ENCODE measurements at regions not wholly inside any gene's neighbourhood (a gene's known extent, or its start where the extent isn't known, plus 50 kb on each side); places are given as distances from the start of the nearest gene placed in this dataset.

- no peak for DNase-seq (ENCODE audit: low spot score)
These were observed 183.4 kb downstream of the ANKRD50 start for GRCh38 chr4:124529131-124529530.

GRCh38 chr4:124530464-124531077, 182.0 kb downstream of the ANKRD50 start:
- peak; percentile 9 for DNase-seq (ENCODE audit: low spot score)

GRCh38 chr4:124534131-124534530, 178.4 kb downstream of the ANKRD50 start:
- no peak for DNase-seq (ENCODE audit: low spot score)

- no peak for DNase-seq (ENCODE audit: low spot score)
These were observed 177.5 kb downstream of the ANKRD50 start for GRCh38 chr4:124535003-124535402.

- no peak for DNase-seq (ENCODE audit: low spot score)
These were observed 175.6 kb downstream of the ANKRD50 start for GRCh38 chr4:124536946-124537345.

GRCh38 chr4:124537971-124538370, 174.6 kb downstream of the ANKRD50 start:
- no peak for DNase-seq (ENCODE audit: low spot score)

GRCh38 chr4:124540014-124540413, 172.5 kb downstream of the ANKRD50 start:
- no peak for DNase-seq (ENCODE audit: low spot score)

- no peak for DNase-seq (ENCODE audit: low spot score)
These were observed 170.7 kb downstream of the ANKRD50 start for GRCh38 chr4:124541652-124542420.

- DNase-seq (ENCODE audit: low spot score): no peak
These were observed 156.6 kb downstream of the ANKRD50 start for GRCh38 chr4:124555959-124556358.

- no peak for DNase-seq (ENCODE audit: low spot score)
These were observed 148.4 kb downstream of the ANKRD50 start for GRCh38 chr4:124564121-124564520.

- no peak for DNase-seq (ENCODE audit: low spot score)
These were observed 147.2 kb downstream of the ANKRD50 start for GRCh38 chr4:124565371-124565770.

GRCh38 chr4:124566030-124566429, 146.5 kb downstream of the ANKRD50 start:
- no peak for DNase-seq (ENCODE audit: low spot score)

GRCh38 chr4:124573056-124573455, 139.5 kb downstream of the ANKRD50 start:
- no peak for DNase-seq (ENCODE audit: low spot score)

GRCh38 chr4:124579896-124580295, 132.6 kb downstream of the ANKRD50 start:
- no peak for DNase-seq (ENCODE audit: low spot score)

- no peak for DNase-seq (ENCODE audit: low spot score)
These were observed 128.7 kb downstream of the ANKRD50 start for GRCh38 chr4:124583797-124584196.

GRCh38 chr4:124589786-124590185, 122.7 kb downstream of the ANKRD50 start:
- DNase-seq (ENCODE audit: low spot score): no peak

- no peak for DNase-seq (ENCODE audit: low spot score)
These were observed 122.1 kb downstream of the ANKRD50 start for GRCh38 chr4:124590480-124590879.

- no peak for DNase-seq (ENCODE audit: low spot score)
These were observed 120.9 kb downstream of the ANKRD50 start for GRCh38 chr4:124591637-124592036.

GRCh38 chr4:124593494-124593893, 119.0 kb downstream of the ANKRD50 start:
- DNase-seq (ENCODE audit: low spot score): no peak

GRCh38 chr4:124594945-124595344, 117.6 kb downstream of the ANKRD50 start:
- DNase-seq (ENCODE audit: low spot score): no peak

GRCh38 chr4:124596816-124597215, 115.7 kb downstream of the ANKRD50 start:
- no peak for DNase-seq (ENCODE audit: low spot score)

GRCh38 chr4:124610211-124610610, 102.3 kb downstream of the ANKRD50 start:
- DNase-seq (ENCODE audit: low spot score): no peak

Data from AG08396 (cell line).